IMR-90 (cell line): ENCODE measurements at regions not wholly inside any gene's neighbourhood (a gene's known extent, or its start where the extent isn't known, plus 50 kb on each side); places are given as distances from the start of the nearest gene placed in this dataset.

Experiments used
- ATAC-seq: fragments of 200-7000 bp; cut with Tn5 transposase; 2 replicates; pipeline ENCODE4 v1.9.1; 2020; ENCODE audit warnings: low read depth, mild to moderate bottlenecking, moderate library complexity
- BruUV-seq: library from RNA; stranded (reverse); fragments of 400-500 nt; replicated peaks from 2 replicates; lab custom pipeline; 2021; lab: Mats Ljungman, UMichigan
- CTCF ChIA-PET: fragments of 300-600 bp; formaldehyde crosslinking; extraction: SDS; loops from one replicate; lab custom pipeline; 2021; ENCODE audit warnings: antibody characterized with exemption; lab: Yijun Ruan, JAX
- POLR2A ChIA-PET: fragments of 300-600 bp; sonication (Branson Sonifier 250); formaldehyde crosslinking; loops from one replicate; lab custom pipeline; 2022; ENCODE audit warnings: antibody characterized with exemption; ENCODE audit not compliant: unreplicated experiment; lab: Charles Lee
- DNase-seq: peaks from one replicate; pipeline ENCODE4 v3.0.0; 2013
- H2AFZ ChIP-seq: replicated peaks from 2 replicates; pipeline ENCODE3; 2013; ENCODE audit warnings: low read length, mild to moderate bottlenecking; ENCODE audit not compliant: poor library complexity
- H2AK5ac ChIP-seq: 2 replicates; pipeline ENCODE4 v1.6.1; 2013; ENCODE audit warnings: low read depth, low read length, inconsistent platforms
- H2AK9ac ChIP-seq: replicated peaks from 2 replicates; pipeline ENCODE3; 2013; ENCODE audit warnings: mild to moderate bottlenecking, low read depth, low read length, moderate library complexity; ENCODE audit not compliant: poor library complexity
- H2BK120ac ChIP-seq: 2 replicates; pipeline ENCODE4 v1.6.1; 2013; ENCODE audit warnings: low read depth, low read length, inconsistent platforms
- H2BK15ac ChIP-seq: 3 replicates; pipeline ENCODE4 v1.6.1; 2013; ENCODE audit warnings: low read depth, low read length, inconsistent platforms
- H2BK20ac ChIP-seq: 2 replicates; pipeline ENCODE4 v1.6.1; 2013; ENCODE audit warnings: low read depth, mild to moderate bottlenecking, inconsistent platforms, low read length, moderate library complexity
- H2BK5ac ChIP-seq: 2 replicates; pipeline ENCODE4 v1.6.1; 2013; ENCODE audit warnings: mild to moderate bottlenecking, low read depth, low read length, inconsistent platforms; ENCODE audit not compliant: poor library complexity, severe bottlenecking
- H3K14ac ChIP-seq: replicated peaks from 2 replicates; pipeline ENCODE4 v1.6.1; 2013; ENCODE audit warnings: low read depth, low read length, inconsistent platforms
- H3K18ac ChIP-seq: 2 replicates; pipeline ENCODE4 v1.6.1; 2013; ENCODE audit warnings: low read depth, low read length, control low read depth
- H3K23ac ChIP-seq: 2 replicates; pipeline ENCODE4 v1.6.1; 2013; ENCODE audit warnings: low read depth, low read length, inconsistent platforms
- H3K27ac ChIP-seq: 2 replicates; pipeline ENCODE4 v1.5.1; 2013; ENCODE audit warnings: mild to moderate bottlenecking, control low read depth, low read length; ENCODE audit not compliant: insufficient read depth
- H3K27me3 ChIP-seq: 2 replicates; pipeline ENCODE4 v1.6.1; 2013; ENCODE audit warnings: low read length; ENCODE audit not compliant: control insufficient read depth, insufficient read depth
- H3K36me3 ChIP-seq: 2 replicates; pipeline ENCODE4 v1.6.1; 2013; ENCODE audit warnings: low read length, mixed read lengths; ENCODE audit not compliant: control insufficient read depth, insufficient read depth
- H3K4ac ChIP-seq: 2 replicates; pipeline ENCODE4 v1.6.1; 2013; ENCODE audit warnings: low read depth, low read length, inconsistent platforms
- H3K4me1 ChIP-seq: 2 replicates; pipeline ENCODE4 v1.6.1; 2013; ENCODE audit warnings: low read length, mixed read lengths; ENCODE audit not compliant: control insufficient read depth, insufficient read depth
- H3K4me2 ChIP-seq: 2 replicates; pipeline ENCODE4 v1.6.1; 2013; ENCODE audit warnings: low read depth, mild to moderate bottlenecking, control low read depth, low read length, moderate library complexity
- H3K4me3 ChIP-seq: 2 replicates; pipeline ENCODE4 v1.5.1; 2013; ENCODE audit warnings: low read depth, mild to moderate bottlenecking, control low read depth, low read length, moderate library complexity; ENCODE audit not compliant: insufficient read depth
- H3K56ac ChIP-seq: 2 replicates; pipeline ENCODE4 v1.6.1; 2013; ENCODE audit warnings: low read length, inconsistent platforms; ENCODE audit not compliant: insufficient read depth; ENCODE audit errors: extremely low read depth
- H3K79me1 ChIP-seq, 2 experiments: 2 replicates each; pipeline ENCODE4 v1.6.1; 2013; ENCODE audit warnings: low read length in 2 of 2, inconsistent platforms in 1 of 2, low read depth in 1 of 2
- H3K9ac ChIP-seq: 2 replicates; pipeline ENCODE4 v1.6.1; 2013; ENCODE audit warnings: low read depth, low read length, control low read depth
- H3K9me1 ChIP-seq: 2 replicates; pipeline ENCODE4 v1.6.1; 2013; ENCODE audit warnings: low read length, inconsistent platforms; ENCODE audit not compliant: insufficient read depth
- H3K9me3 ChIP-seq: 2 replicates; pipeline ENCODE4 v1.6.1; 2013; ENCODE audit warnings: low read length; ENCODE audit not compliant: control insufficient read depth, insufficient read depth
- H4K20me1 ChIP-seq: 2 replicates; pipeline ENCODE4 v1.6.1; 2013; ENCODE audit warnings: low read length, inconsistent platforms; ENCODE audit not compliant: insufficient read depth
- H4K5ac ChIP-seq: 2 replicates; pipeline ENCODE4 v1.6.1; 2013; ENCODE audit warnings: mild to moderate bottlenecking, low read depth, low read length, control low read depth
- H4K8ac ChIP-seq, 2 experiments: 2 replicates each; pipeline ENCODE4 v1.6.1; 2013; ENCODE audit warnings: low read depth in 2 of 2, low read length in 2 of 2, control low read depth in 1 of 2, inconsistent platforms in 1 of 2
- H4K91ac ChIP-seq: 2 replicates; pipeline ENCODE4 v1.6.1; 2013; ENCODE audit warnings: low read depth, low read length, inconsistent platforms; ENCODE audit not compliant: insufficient read depth
- BHLHE40 ChIP-seq: fragments of 150-350 bp; IDR thresholded peaks from 2 replicates; pipeline ENCODE4 v1.6.1; 2016; ENCODE audit warnings: mild to moderate bottlenecking, low read depth, low read length
- CEBPB ChIP-seq: IDR thresholded peaks from 2 replicates; pipeline ENCODE4 v1.6.1; 2012; ENCODE audit warnings: low read depth, low read length, improper control_type of control experiment
- CHD1 ChIP-seq: IDR thresholded peaks from 2 replicates; pipeline ENCODE4 v1.6.1; 2012; ENCODE audit warnings: low read depth, low read length, improper control_type of control experiment
- MAFK ChIP-seq: IDR thresholded peaks from 2 replicates; pipeline ENCODE4 v1.6.1; 2012; ENCODE audit warnings: low read depth, low read length, improper control_type of control experiment
- MAZ ChIP-seq: IDR thresholded peaks from 2 replicates; pipeline ENCODE4 v1.6.1; 2012; ENCODE audit warnings: low read depth, mild to moderate bottlenecking, low read length, improper control_type of control experiment, moderate library complexity, borderline replicate concordance
- POLR2A ChIP-seq: IDR thresholded peaks from 2 replicates; pipeline ENCODE4 v1.6.1; 2012; ENCODE audit warnings: mild to moderate bottlenecking, low read depth, low read length
- RFX5 ChIP-seq: IDR thresholded peaks from 2 replicates; pipeline ENCODE4 v1.8.0; 2012; ENCODE audit warnings: low read depth, mild to moderate bottlenecking, low read length, moderate library complexity
- SMC3 ChIP-seq: fragments of 150-350 bp; IDR thresholded peaks from 2 replicates; pipeline ENCODE4 v1.6.1; 2016; ENCODE audit warnings: low read depth, mild to moderate bottlenecking, antibody characterized with exemption, low read length, moderate library complexity
- WGBS, 2 experiments: methylation state at CpG; one replicate each; pipeline versions ENCODE4 v1.1.5 to v1.1.7; 2013; ENCODE audit warnings: missing lambda C conversion rate in 2 of 2; ENCODE audit not compliant: insufficient read length in 1 of 2; ENCODE audit errors: extremely low coverage in 2 of 2; 5-methylcytosine and 5-hydroxymethylcytosine counted together
- dilution Hi-C: fragments of 300-500 bp; cut with HindIII; formaldehyde crosslinking; loops from one replicate; pipeline ENCODE4 v1.14.3; 2018; ENCODE audit warnings: low sequenced_read_pairs; ENCODE audit not compliant: unreplicated experiment
- in situ Hi-C: fragments of 300-500 bp; cut with MboI; formaldehyde crosslinking; loops from 3 replicates; pipeline ENCODE4 v1.14.3; 2019; ENCODE audit warnings: low sequenced_read_pairs, inconsistent platforms, mixed read lengths
- intact Hi-C: fragments of 100-400 bp; cut with micrococcal nuclease; formaldehyde crosslinking; loops from 2 replicates; pipeline ENCODE4 v1.10.0; 2022
- TF ChIP-seq, protein P1 (sequence below): fragments of 150-350 bp; IDR thresholded peaks from 2 replicates; pipeline ENCODE4 v1.6.1; 2016; ENCODE audit warnings: low read depth, mild to moderate bottlenecking, low read length, moderate library complexity, borderline replicate concordance
- TF ChIP-seq, protein P2 (sequence below): conservative IDR thresholded peaks from 2 replicates; pipeline ENCODE4 v1.5.1; 2012; ENCODE audit warnings: mild to moderate bottlenecking, low read depth, low read length, improper control_type of control experiment
- TF ChIP-seq, protein P3 (sequence below): fragments of 150-350 bp; IDR thresholded peaks from 2 replicates; pipeline ENCODE4 v1.6.1; 2017; ENCODE audit warnings: mild to moderate bottlenecking, antibody characterized with exemption, low read length, low read depth

DNA sequence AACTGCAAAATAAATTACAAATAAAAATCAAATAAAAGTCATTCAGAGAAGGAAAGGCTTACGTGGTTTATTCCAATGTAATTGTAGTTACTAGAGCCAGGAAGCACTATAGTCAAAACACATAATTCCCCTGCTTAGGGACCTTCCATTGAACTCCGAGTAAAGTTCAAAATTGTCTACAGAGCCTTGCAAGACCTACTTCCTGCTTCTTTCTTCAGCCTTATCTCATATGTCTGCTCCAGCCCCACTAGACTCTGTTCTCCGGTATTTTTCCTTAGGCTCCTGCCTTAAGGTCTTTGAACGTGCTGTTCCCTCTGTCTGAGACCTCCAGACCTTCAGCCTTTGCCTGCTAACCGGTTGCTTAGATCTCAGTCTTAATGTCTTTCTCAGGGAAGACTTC is 104.3 kb downstream of the ARL6IP6 start:
- CTCF ChIA-PET = no interaction called here
- Histone ChIP-seq H4K20me1 (no peaks in the 10 kb centered on the region), H2AK5ac (no peak overlapping the region), H3K36me3 (no peaks in the 10 kb centered on the region), H2BK15ac (no peak overlapping the region), H4K5ac (no peak overlapping the region), H3K4me2 (no peak overlapping the region), H3K14ac (no peak overlapping the region), H3K23ac (no peak overlapping the region), H2BK5ac (no peak overlapping the region), H3K18ac (no peak overlapping the region), H3K79me1 (no peaks in the 10 kb centered on the region), H3K56ac (no peak overlapping the region), H2AFZ (no peak overlapping the region), H2AK9ac (no peak overlapping the region), H3K4ac (no peak overlapping the region), H2BK20ac (no peak overlapping the region), H4K91ac (no peak overlapping the region), H3K9ac (no peak overlapping the region), H3K9me3 (no peaks in the 10 kb centered on the region), H3K27ac (no peak overlapping the region), H4K8ac (no peak overlapping the region), H3K4me3 (no peak overlapping the region), H2BK120ac (no peak overlapping the region), H3K27me3 (no peaks in the 10 kb centered on the region), H3K4me1 (peaks cover 5% of the 10 kb centered on the region; the same call in 1 of the 2 replicates), H3K9me1 (no peaks in the 10 kb centered on the region)
- DNase-seq = no peak
- TF ChIP-seq, protein P1, sequence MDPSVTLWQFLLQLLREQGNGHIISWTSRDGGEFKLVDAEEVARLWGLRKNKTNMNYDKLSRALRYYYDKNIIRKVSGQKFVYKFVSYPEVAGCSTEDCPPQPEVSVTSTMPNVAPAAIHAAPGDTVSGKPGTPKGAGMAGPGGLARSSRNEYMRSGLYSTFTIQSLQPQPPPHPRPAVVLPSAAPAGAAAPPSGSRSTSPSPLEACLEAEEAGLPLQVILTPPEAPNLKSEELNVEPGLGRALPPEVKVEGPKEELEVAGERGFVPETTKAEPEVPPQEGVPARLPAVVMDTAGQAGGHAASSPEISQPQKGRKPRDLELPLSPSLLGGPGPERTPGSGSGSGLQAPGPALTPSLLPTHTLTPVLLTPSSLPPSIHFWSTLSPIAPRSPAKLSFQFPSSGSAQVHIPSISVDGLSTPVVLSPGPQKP = no peak
- no peak for TF ChIP-seq CEBPB
- TF ChIP-seq RFX5 = no peak
- TF ChIP-seq, protein P2, sequence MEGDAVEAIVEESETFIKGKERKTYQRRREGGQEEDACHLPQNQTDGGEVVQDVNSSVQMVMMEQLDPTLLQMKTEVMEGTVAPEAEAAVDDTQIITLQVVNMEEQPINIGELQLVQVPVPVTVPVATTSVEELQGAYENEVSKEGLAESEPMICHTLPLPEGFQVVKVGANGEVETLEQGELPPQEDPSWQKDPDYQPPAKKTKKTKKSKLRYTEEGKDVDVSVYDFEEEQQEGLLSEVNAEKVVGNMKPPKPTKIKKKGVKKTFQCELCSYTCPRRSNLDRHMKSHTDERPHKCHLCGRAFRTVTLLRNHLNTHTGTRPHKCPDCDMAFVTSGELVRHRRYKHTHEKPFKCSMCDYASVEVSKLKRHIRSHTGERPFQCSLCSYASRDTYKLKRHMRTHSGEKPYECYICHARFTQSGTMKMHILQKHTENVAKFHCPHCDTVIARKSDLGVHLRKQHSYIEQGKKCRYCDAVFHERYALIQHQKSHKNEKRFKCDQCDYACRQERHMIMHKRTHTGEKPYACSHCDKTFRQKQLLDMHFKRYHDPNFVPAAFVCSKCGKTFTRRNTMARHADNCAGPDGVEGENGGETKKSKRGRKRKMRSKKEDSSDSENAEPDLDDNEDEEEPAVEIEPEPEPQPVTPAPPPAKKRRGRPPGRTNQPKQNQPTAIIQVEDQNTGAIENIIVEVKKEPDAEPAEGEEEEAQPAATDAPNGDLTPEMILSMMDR = no peak
- TF ChIP-seq CHD1 = no peak
- no peak for TF ChIP-seq POLR2A
- TF ChIP-seq BHLHE40 = no peak
- TF ChIP-seq, protein P3, sequence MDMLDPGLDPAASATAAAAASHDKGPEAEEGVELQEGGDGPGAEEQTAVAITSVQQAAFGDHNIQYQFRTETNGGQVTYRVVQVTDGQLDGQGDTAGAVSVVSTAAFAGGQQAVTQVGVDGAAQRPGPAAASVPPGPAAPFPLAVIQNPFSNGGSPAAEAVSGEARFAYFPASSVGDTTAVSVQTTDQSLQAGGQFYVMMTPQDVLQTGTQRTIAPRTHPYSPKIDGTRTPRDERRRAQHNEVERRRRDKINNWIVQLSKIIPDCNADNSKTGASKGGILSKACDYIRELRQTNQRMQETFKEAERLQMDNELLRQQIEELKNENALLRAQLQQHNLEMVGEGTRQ = no peak
- TF ChIP-seq SMC3 = no peak
- TF ChIP-seq MAFK = no peak
- no peak for TF ChIP-seq MAZ
- ATAC-seq = no peak
- BruUV-seq = no TSS peak
- POLR2A ChIA-PET = no interaction called here
- intact Hi-C loops = no loop called here
- dilution Hi-C loops = no loop called here
- in situ Hi-C loops = no loop called here
- WGBS, 2 experiments = 23% methylated on average over 2 of the region's 5 CpGs; no CpG with 5 or more reads in 1 of the 2 experiments
